Fibroblast of the aortic adventitia (primary cell): ENCODE measurements at regions not wholly inside any gene's neighbourhood (a gene's known extent, or its start where the extent isn't known, plus 50 kb on each side); places are given as distances from the start of the nearest gene placed in this dataset.
"Not testable (repeated sequence)": the region's sequence is repeated elsewhere in the genome, so short reads cannot be mapped to it uniquely, and the experiment has no call there.

Experiments used
- DNase-seq: peaks from one replicate; pipeline ENCODE4 v3.0.0-alpha.2; 2010; ENCODE audit warnings: low read depth
- H3K4me3 ChIP-seq: 2 replicates; pipeline ENCODE4 v1.5.1; 2011; ENCODE audit warnings: low read depth, mild to moderate bottlenecking, control low read depth, low read length, moderate library complexity
- CTCF ChIP-seq: IDR thresholded peaks from 2 replicates; pipeline ENCODE4 v1.5.1; 2011; ENCODE audit warnings: mild to moderate bottlenecking, low read length, control low read depth, inconsistent platforms; ENCODE audit not compliant: insufficient read depth

GRCh38 chr2:200199005-200199404 is 107.5 kb upstream of the SPATS2L start:
- no peak for DNase-seq
- H3K4me3 ChIP-seq, result no peak overlapping the region
- no peak for TF ChIP-seq CTCF

- no peak for DNase-seq
- H3K4me3 ChIP-seq, result no peak overlapping the region
- no peak for TF ChIP-seq CTCF
Observed at GRCh38 chr2:200199576-200200263, 106.8 kb upstream of the SPATS2L start.

GRCh38 chr2:200201839-200202238 is 104.7 kb upstream of the SPATS2L start:
- H3K4me3 ChIP-seq, DNase-seq: not testable (repeated sequence)

DNA sequence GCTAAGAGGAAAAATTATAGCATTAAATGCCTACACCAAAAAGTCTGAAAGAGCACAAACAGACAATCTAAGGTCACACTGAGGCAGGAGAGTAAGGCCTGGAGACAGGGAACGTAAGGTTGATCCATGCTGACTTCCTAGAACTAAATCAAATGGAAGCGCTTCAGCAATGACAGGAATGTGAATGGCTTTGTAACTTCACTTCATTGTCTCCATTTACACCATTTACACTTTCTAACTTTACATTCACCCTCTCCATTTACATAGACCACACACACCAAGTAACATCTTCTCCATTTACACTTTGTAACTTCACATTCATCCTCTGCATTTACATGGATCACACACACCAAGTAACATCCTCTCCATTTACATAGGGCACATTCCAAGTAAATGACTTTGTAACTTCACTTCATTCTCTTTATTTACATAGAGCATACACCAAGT is 103.1 kb upstream of the SPATS2L start:
- H3K4me3 ChIP-seq, result no peak overlapping the region
- DNase-seq, result no peak
- no peak for TF ChIP-seq CTCF

- no peak for DNase-seq
- TF ChIP-seq CTCF, result no peak
- no peak overlapping the region for H3K4me3 ChIP-seq
Observed at GRCh38 chr2:200208041-200208440, 98.5 kb upstream of the SPATS2L start.

- no peak for DNase-seq
Observed at GRCh38 chr2:200209030-200209429, 97.5 kb upstream of the SPATS2L start.

GRCh38 chr2:200211643-200212042 is 94.8 kb upstream of the SPATS2L start:
- TF ChIP-seq CTCF, result no peak
- H3K4me3 ChIP-seq, result no peak overlapping the region
- DNase-seq, result no peak

More at GRCh38 chr2:200209030-200209429, 97.5 kb upstream of the SPATS2L start:
- TF ChIP-seq CTCF, result no peak
- no peak overlapping the region for H3K4me3 ChIP-seq
